ENCODE measurements at regions not wholly inside any gene's neighbourhood (a gene's known extent, or its start where the extent isn't known, plus 50 kb on each side); places are given as distances from the start of the nearest gene placed in this dataset.

DNA sequence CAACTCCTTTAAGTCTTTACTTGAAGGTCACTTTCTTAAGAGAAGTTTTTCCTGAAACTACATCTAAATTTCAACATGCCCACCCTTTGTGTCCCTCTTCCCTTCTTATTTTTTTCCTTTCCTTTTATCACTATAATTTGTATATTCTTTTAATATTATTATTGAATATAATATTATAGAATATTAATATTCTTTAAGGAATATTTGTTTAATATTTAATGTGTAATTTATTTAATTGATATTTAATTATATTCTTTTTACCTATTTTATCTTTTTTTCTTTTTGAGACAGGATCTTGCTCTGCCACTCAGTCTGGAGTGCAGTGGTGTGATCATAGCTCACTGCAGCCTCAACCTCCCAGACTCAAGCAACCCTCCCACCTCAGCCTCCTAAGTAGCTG is 114.8 kb downstream of the KDR start:
- Mint-ChIP-seq H3K4me3 (no peak overlapping the region), H3K27ac (no peak overlapping the region), H3K27me3 (ENCODE audit: low read depth) (no peaks in the 10 kb centered on the region; the same call in 1 of the 2 replicates), H3K36me3 (ENCODE audit: insufficient read depth in 1 of 3, low read depth in 3 of 3) (peaks cover 0 to 3% (median 0%) of the 10 kb centered on the region in 3 experiments; a peak in 2 of 7 replicates), H3K4me1 (peaks cover 6 to 9% of the 10 kb centered on the region in 2 experiments; a peak in 3 of 4 replicates), H3K9me3 (no peaks in the 10 kb centered on the region; a peak in 3 of 5 replicates)
- Histone ChIP-seq H3T11ph (ENCODE audit: low read length) (no peak overlapping the region), H2BK15ac (ENCODE audit: low read depth, low read length) (no peak overlapping the region), H3K27ac (ENCODE audit: insufficient read length, low read depth, low read length) (no peak overlapping the region), H2BK12ac (ENCODE audit: insufficient read length, low read depth, low read length) (no peak overlapping the region), H3K23ac (ENCODE audit: insufficient read length, low read depth, low read length) (no peak overlapping the region), H3K4ac (ENCODE audit: low read depth, low read length) (no peak overlapping the region), H3K79me2 (ENCODE audit: insufficient read depth, low read length) (0 out of 2 replicates have a peak, but pooled peaks cover 2% of the 10 kb centered on the region), H2BK20ac (ENCODE audit: low read depth, low read length, poor library complexity, severe bottlenecking) (no peak overlapping the region), H3K56ac (ENCODE audit: insufficient read length, low read depth, low read length) (no peak overlapping the region), H3K4me1 (ENCODE audit: insufficient read depth, low read length) (no peaks in the 10 kb centered on the region; the same call in 1 of the 2 replicates), H3K27me3 (ENCODE audit: insufficient read depth, low read length) (no peaks in the 10 kb centered on the region), H2BK120ac (ENCODE audit: low read depth, low read length, poor library complexity, severe bottlenecking) (no peak overlapping the region), H3K23me2 (ENCODE audit: insufficient read length, low read depth, low read length, poor library complexity, severe bottlenecking) (no peaks in the 10 kb centered on the region), H3K79me1 (ENCODE audit: insufficient read depth, low read depth, low read length, poor library complexity, severe bottlenecking) (no peaks in the 10 kb centered on the region), H3K18ac (ENCODE audit: insufficient read length, low read depth, low read length) (no peak overlapping the region), H4K91ac (ENCODE audit: insufficient read length, low read depth, low read length) (no peak overlapping the region), H2AK5ac (ENCODE audit: insufficient read length, low read length) (no peak overlapping the region), H2BK5ac (ENCODE audit: insufficient read length, low read length) (no peak overlapping the region), H2AFZ (ENCODE audit: low read length) (no peak overlapping the region), H3K4me2 (ENCODE audit: insufficient read depth, insufficient read length, low read length) (no peak overlapping the region), H3K14ac (ENCODE audit: insufficient read depth, low read length) (no peak overlapping the region), H4K8ac (replicated peaks; ENCODE audit: insufficient read length, low read depth, low read length) (no peak overlapping the region), H4K20me1 (ENCODE audit: control insufficient read depth, insufficient read depth, insufficient read length) (no peaks in the 10 kb centered on the region), H3K9me3 (ENCODE audit: control insufficient read depth, low read depth, low read length) (no peaks in the 10 kb centered on the region), H3K9ac (ENCODE audit: extremely low read depth, insufficient read length, low read length) (no peak overlapping the region), H4K5ac (ENCODE audit: insufficient read length, low read depth, low read length) (no peak overlapping the region)
- TF ChIP-seq, protein P1, sequence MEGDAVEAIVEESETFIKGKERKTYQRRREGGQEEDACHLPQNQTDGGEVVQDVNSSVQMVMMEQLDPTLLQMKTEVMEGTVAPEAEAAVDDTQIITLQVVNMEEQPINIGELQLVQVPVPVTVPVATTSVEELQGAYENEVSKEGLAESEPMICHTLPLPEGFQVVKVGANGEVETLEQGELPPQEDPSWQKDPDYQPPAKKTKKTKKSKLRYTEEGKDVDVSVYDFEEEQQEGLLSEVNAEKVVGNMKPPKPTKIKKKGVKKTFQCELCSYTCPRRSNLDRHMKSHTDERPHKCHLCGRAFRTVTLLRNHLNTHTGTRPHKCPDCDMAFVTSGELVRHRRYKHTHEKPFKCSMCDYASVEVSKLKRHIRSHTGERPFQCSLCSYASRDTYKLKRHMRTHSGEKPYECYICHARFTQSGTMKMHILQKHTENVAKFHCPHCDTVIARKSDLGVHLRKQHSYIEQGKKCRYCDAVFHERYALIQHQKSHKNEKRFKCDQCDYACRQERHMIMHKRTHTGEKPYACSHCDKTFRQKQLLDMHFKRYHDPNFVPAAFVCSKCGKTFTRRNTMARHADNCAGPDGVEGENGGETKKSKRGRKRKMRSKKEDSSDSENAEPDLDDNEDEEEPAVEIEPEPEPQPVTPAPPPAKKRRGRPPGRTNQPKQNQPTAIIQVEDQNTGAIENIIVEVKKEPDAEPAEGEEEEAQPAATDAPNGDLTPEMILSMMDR (conservative IDR thresholded peaks at IDR 0.05): no peak
- DNase-seq: no peak
